ENCODE measurements at regions not wholly inside any gene's neighbourhood (a gene's known extent, or its start where the extent isn't known, plus 50 kb on each side); places are given as distances from the start of the nearest gene placed in this dataset.
"Not testable (repeated sequence)": the region's sequence is repeated elsewhere in the genome, so short reads cannot be mapped to it uniquely, and the experiment has no call there.

- DNase-seq (ENCODE audit: low spot score) = peak; percentile 11
Observed at GRCh38 chr12:68479896-68480291, 130.8 kb upstream of the RAP1B start.

GRCh38 chr12:68480526-68480925, 130.2 kb upstream of the RAP1B start:
- DNase-seq (ENCODE audit: low spot score) = no peak

GRCh38 chr12:68481181-68481941, 129.3 kb upstream of the RAP1B start:
- peak; percentile 23 for DNase-seq (ENCODE audit: low spot score)

GRCh38 chr12:68482014-68482413, 128.7 kb upstream of the RAP1B start:
- DNase-seq (ENCODE audit: low spot score) = no peak

GRCh38 chr12:68482660-68483059, 128.0 kb upstream of the RAP1B start:
- no peak for DNase-seq (ENCODE audit: low spot score)

GRCh38 chr12:68483592-68484383, 126.9 kb upstream of the RAP1B start:
- DNase-seq (ENCODE audit: low spot score) = peak; percentile 31

GRCh38 chr12:68484578-68484977, 126.1 kb upstream of the RAP1B start:
- not testable (repeated sequence) for DNase-seq (ENCODE audit: low spot score)

- not testable (repeated sequence) for DNase-seq (ENCODE audit: low spot score)
Observed at GRCh38 chr12:68486449-68486848, 124.2 kb upstream of the RAP1B start.

- no peak for DNase-seq (ENCODE audit: low spot score)
Observed at GRCh38 chr12:68487721-68488309, 122.9 kb upstream of the RAP1B start.

- no peak for DNase-seq (ENCODE audit: low spot score)
Observed at GRCh38 chr12:68489273-68489672, 121.4 kb upstream of the RAP1B start.

GRCh38 chr12:68490476-68490875, 120.2 kb upstream of the RAP1B start:
- DNase-seq (ENCODE audit: low spot score) = no peak

GRCh38 chr12:68491204-68491960, 119.3 kb upstream of the RAP1B start:
- no peak for DNase-seq (ENCODE audit: low spot score)

- DNase-seq (ENCODE audit: low spot score) = peak; percentile 30
Observed at GRCh38 chr12:68495336-68496070, 115.2 kb upstream of the RAP1B start.

GRCh38 chr12:68497107-68497506, 113.6 kb upstream of the RAP1B start:
- no peak for DNase-seq (ENCODE audit: low spot score)

- DNase-seq (ENCODE audit: low spot score) = peak; percentile 78
Observed at GRCh38 chr12:68497702-68498101, 113.0 kb upstream of the RAP1B start.

GRCh38 chr12:68498736-68499135, 112.0 kb upstream of the RAP1B start:
- DNase-seq (ENCODE audit: low spot score) = no peak

GRCh38 chr12:68499616-68500015, 111.1 kb upstream of the RAP1B start:
- no peak for DNase-seq (ENCODE audit: low spot score)

GRCh38 chr12:68501226-68501625, 109.5 kb upstream of the RAP1B start:
- no peak for DNase-seq (ENCODE audit: low spot score)

- no peak for DNase-seq (ENCODE audit: low spot score)
Observed at GRCh38 chr12:68505970-68506369, 104.7 kb upstream of the RAP1B start.

- DNase-seq (ENCODE audit: low spot score) = no peak
Observed at GRCh38 chr12:68506619-68507018, 104.1 kb upstream of the RAP1B start.

GRCh38 chr12:68507657-68508056, 103.0 kb upstream of the RAP1B start:
- no peak for DNase-seq (ENCODE audit: low spot score)

GRCh38 chr12:68508576-68508975, 102.1 kb upstream of the RAP1B start:
- no peak for DNase-seq (ENCODE audit: low spot score)

Data from GM03348 (cell line).